ENCODE measurements at regions not wholly inside any gene's neighbourhood (a gene's known extent, or its start where the extent isn't known, plus 50 kb on each side); places are given as distances from the start of the nearest gene placed in this dataset.

DNA sequence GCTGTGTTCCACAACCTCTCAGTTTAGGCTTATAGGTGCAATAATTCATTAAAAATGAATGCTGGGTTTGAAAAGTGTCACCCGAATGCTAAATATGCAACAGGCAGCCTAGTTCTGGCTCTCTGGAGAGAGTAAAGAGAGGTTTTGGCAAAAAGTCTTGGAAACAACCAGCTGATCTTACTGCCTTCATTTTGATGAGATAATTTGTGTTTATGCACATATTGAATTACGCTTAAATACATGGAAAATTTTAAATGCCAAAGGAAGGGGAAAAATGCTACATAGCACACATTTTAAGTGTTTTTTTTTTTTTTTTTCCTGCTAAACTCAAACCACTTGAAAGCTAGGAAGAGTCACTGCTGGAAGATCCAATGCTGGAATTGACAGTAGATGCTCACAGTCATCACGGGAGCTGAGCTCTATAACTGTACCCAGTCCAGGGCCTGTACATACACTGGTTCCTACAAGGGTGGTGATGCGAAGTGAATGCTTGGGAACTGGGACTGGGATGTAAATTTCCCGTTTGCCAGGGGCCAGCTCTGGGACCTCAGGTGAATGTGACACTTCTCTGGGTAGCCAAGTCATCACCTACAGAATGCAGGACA lies 151.5 kb downstream of the PFKFB3 start:
- TF ChIP-seq, protein P1, sequence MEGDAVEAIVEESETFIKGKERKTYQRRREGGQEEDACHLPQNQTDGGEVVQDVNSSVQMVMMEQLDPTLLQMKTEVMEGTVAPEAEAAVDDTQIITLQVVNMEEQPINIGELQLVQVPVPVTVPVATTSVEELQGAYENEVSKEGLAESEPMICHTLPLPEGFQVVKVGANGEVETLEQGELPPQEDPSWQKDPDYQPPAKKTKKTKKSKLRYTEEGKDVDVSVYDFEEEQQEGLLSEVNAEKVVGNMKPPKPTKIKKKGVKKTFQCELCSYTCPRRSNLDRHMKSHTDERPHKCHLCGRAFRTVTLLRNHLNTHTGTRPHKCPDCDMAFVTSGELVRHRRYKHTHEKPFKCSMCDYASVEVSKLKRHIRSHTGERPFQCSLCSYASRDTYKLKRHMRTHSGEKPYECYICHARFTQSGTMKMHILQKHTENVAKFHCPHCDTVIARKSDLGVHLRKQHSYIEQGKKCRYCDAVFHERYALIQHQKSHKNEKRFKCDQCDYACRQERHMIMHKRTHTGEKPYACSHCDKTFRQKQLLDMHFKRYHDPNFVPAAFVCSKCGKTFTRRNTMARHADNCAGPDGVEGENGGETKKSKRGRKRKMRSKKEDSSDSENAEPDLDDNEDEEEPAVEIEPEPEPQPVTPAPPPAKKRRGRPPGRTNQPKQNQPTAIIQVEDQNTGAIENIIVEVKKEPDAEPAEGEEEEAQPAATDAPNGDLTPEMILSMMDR (IDR thresholded peaks at IDR 0.05): no peak
- TF ChIP-seq POLR2AphosphoS5 (IDR thresholded peaks at IDR 0.05): no peak

All from prostate gland (tissue), 2 donors.